ENCODE measurements at regions not wholly inside any gene's neighbourhood (a gene's known extent, or its start where the extent isn't known, plus 50 kb on each side); places are given as distances from the start of the nearest gene placed in this dataset.
"Not testable (repeated sequence)": the region's sequence is repeated elsewhere in the genome, so short reads cannot be mapped to it uniquely, and the experiment has no call there.

- TF ChIP-seq, protein P1, sequence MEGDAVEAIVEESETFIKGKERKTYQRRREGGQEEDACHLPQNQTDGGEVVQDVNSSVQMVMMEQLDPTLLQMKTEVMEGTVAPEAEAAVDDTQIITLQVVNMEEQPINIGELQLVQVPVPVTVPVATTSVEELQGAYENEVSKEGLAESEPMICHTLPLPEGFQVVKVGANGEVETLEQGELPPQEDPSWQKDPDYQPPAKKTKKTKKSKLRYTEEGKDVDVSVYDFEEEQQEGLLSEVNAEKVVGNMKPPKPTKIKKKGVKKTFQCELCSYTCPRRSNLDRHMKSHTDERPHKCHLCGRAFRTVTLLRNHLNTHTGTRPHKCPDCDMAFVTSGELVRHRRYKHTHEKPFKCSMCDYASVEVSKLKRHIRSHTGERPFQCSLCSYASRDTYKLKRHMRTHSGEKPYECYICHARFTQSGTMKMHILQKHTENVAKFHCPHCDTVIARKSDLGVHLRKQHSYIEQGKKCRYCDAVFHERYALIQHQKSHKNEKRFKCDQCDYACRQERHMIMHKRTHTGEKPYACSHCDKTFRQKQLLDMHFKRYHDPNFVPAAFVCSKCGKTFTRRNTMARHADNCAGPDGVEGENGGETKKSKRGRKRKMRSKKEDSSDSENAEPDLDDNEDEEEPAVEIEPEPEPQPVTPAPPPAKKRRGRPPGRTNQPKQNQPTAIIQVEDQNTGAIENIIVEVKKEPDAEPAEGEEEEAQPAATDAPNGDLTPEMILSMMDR (IDR thresholded peaks at IDR 0.05; ENCODE audit: control insufficient read depth, extremely low read depth, insufficient read depth): no peak
- no peak for DNase-seq (ENCODE audit: low read depth)
- no peak overlapping the region for H3K4me3 ChIP-seq (ENCODE audit: low read depth, low read length)
Measured at GRCh38 chrX:43277879-43278278, 378.2 kb upstream of the MAOA start.

GRCh38 chrX:43278440-43278839 is 377.7 kb upstream of the MAOA start:
- no peak overlapping the region for H3K4me3 ChIP-seq (ENCODE audit: low read depth, low read length)
- TF ChIP-seq, protein P1 (IDR thresholded peaks at IDR 0.05; ENCODE audit: control insufficient read depth, extremely low read depth, insufficient read depth): no peak
- DNase-seq (ENCODE audit: low read depth): no peak

- DNase-seq (ENCODE audit: low read depth): no peak
- TF ChIP-seq, protein P1 (IDR thresholded peaks at IDR 0.05; ENCODE audit: control insufficient read depth, extremely low read depth, insufficient read depth): no peak
- H3K4me3 ChIP-seq (ENCODE audit: low read depth, low read length): no peak overlapping the region
Measured at GRCh38 chrX:43279341-43279808, 376.7 kb upstream of the MAOA start.

DNA sequence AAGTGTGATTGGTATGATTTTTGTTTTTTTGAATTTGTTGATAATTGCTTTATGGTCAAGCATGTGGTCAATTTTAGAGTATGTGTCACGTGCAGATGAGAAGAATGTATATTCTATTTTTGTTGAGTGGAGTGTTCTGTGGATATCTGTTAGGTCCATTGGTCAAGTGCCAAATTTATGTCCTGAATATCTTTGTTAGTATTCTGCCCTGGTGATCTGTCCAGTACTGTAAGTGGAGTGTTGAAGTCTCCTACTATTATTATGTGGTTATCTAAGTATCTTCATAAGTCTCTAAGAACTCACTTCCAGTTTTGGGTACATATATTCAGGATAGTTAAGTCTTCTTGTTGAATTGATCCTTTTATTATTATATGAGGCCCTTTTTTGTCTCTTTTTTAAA is 372.9 kb upstream of the MAOA start:
- H3K4me3 ChIP-seq (ENCODE audit: low read depth, low read length): no peak overlapping the region
- TF ChIP-seq, protein P1 (IDR thresholded peaks at IDR 0.05; ENCODE audit: control insufficient read depth, extremely low read depth, insufficient read depth): no peak
- no peak for DNase-seq (ENCODE audit: low read depth)

DNA sequence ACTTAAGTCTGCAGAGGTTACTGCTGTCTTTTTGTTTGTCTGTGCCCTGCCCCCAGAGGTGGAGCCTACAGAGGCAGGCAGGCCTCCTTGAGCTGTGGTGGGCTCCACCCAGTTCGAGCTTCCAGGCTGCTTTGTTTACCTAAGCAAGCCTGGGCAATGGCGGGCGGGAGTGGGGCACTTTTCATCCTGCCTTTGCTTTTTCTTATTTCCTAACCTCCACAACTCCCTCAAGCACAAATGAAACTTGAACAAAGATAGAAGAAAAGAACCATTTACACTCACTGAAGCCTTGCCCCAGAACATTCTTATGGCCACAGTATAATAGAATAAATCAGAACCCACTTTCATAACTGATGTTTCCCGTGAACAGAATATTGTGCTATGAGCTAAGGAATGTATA is 344.5 kb upstream of the MAOA start:
- not testable (repeated sequence) for DNase-seq (ENCODE audit: low read depth)

GRCh38 chrX:43313035-43313434 is 343.1 kb upstream of the MAOA start:
- H3K4me3 ChIP-seq (ENCODE audit: low read depth, low read length): no peak overlapping the region
- TF ChIP-seq, protein P1 (IDR thresholded peaks at IDR 0.05; ENCODE audit: control insufficient read depth, extremely low read depth, insufficient read depth): no peak
- DNase-seq (ENCODE audit: low read depth): no peak

More for the DNA sequence above, 344.5 kb upstream of the MAOA start:
- not testable (repeated sequence) for H3K4me3 ChIP-seq (ENCODE audit: low read depth, low read length)

DNA sequence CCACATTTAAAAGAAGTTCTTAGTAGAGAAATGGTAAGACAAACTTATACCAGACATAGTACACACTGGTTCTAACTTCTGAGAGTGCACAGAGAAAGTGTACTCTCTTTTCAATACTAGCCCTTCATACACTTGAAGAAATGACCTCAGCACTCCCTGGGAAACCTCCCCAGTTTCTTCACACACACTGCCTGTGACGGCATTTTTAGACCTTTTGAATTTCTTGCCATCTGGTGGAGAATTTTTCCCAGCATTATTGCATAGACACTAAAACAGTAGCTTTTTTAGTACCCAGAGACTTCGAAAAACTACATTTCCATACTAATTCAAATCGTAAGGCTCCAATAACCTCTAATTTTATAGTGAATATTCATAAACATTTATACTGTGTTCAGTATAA is 341.6 kb upstream of the MAOA start:
- TF ChIP-seq, protein P1 (IDR thresholded peaks at IDR 0.05; ENCODE audit: control insufficient read depth, extremely low read depth, insufficient read depth): no peak
- H3K4me3 ChIP-seq (ENCODE audit: low read depth, low read length): no peak overlapping the region
- DNase-seq (ENCODE audit: low read depth): no peak
